ENCODE measurements at regions not wholly inside any gene's neighbourhood (a gene's known extent, or its start where the extent isn't known, plus 50 kb on each side); places are given as distances from the start of the nearest gene placed in this dataset.
A peak's percentile ranks its signal among the peaks of the same experiment; 100 is the strongest.
"Not testable (repeated sequence)": the region's sequence is repeated elsewhere in the genome, so short reads cannot be mapped to it uniquely, and the experiment has no call there.

DNA sequence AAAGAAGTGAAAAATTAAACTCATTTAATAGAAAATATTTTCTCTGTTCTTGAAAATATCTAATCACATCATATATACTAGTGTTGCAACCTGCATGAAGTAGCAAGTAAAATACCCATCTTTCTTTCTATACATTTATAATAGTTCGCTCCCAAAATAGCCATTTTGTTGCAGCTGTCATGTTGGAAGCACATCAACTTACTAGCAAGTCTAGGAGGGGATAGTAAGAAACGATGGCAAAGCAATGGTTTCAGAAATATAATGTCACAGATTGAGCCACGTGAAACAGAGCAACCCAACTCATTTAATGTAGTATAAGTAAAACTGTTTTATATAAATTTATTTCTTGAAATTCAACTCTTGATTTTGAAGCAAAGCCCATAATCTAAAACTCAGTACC is 521.8 kb downstream of the LRRIQ3 start:
- H3K27me3 ChIP-seq: no peaks in the 10 kb centered on the region
- H3K4me1 ChIP-seq: no peaks in the 10 kb centered on the region
- no peak overlapping the region for H3K27ac ChIP-seq
- DNase-seq (no peak), ATAC-seq (no peak)
- H3K36me3 ChIP-seq: no peaks in the 10 kb centered on the region
- no peak overlapping the region for H3K4me3 ChIP-seq
- 63 to 68% methylated on average over 3 of the region's 3 CpGs for WGBS, 2 donors
- intact Hi-C loops (cut with DNase I): no loop called here
- TF ChIP-seq, protein P1, sequence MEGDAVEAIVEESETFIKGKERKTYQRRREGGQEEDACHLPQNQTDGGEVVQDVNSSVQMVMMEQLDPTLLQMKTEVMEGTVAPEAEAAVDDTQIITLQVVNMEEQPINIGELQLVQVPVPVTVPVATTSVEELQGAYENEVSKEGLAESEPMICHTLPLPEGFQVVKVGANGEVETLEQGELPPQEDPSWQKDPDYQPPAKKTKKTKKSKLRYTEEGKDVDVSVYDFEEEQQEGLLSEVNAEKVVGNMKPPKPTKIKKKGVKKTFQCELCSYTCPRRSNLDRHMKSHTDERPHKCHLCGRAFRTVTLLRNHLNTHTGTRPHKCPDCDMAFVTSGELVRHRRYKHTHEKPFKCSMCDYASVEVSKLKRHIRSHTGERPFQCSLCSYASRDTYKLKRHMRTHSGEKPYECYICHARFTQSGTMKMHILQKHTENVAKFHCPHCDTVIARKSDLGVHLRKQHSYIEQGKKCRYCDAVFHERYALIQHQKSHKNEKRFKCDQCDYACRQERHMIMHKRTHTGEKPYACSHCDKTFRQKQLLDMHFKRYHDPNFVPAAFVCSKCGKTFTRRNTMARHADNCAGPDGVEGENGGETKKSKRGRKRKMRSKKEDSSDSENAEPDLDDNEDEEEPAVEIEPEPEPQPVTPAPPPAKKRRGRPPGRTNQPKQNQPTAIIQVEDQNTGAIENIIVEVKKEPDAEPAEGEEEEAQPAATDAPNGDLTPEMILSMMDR (IDR thresholded peaks at IDR 0.05): no peak
- no peaks in the 10 kb centered on the region for H3K9me3 ChIP-seq

DNA sequence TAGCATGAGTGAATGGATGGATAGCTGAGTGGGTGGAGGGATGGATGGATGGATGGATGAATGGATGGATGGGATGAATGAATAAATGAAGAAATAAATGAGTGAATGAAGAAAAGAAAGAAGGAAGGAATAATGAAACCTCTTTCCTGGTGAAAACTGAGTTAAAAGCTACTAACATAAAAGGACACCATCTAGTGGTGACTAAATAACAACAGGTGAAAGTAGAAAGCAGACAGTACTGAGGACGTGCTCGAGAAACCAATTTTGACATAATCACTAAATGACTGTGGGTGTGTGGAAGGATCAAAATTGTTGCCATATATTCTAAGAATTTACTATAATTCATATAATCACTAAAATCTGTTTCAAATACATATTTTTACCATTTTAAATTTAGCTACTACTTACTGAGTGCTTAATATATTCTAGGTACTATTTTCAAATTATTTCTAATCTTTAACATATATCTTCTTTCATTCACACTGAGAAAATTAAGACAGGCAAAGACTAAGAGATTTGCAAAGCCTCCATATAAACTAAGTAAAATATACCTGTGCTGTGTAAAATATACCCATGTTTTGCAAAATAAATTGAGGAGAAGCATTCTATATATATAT is 522.9 kb downstream of the LRRIQ3 start:
- ATAC-seq: no peak
- WGBS, 2 donors: 8 to 13% methylated on average over 2 of the region's 2 CpGs
- Histone ChIP-seq H3K4me3 (no peak overlapping the region), H3K9me3 (no peaks in the 10 kb centered on the region), H3K4me1 (no peaks in the 10 kb centered on the region), H3K27me3 (no peaks in the 10 kb centered on the region), H3K27ac (no peak overlapping the region), H3K36me3 (no peaks in the 10 kb centered on the region)
- TF ChIP-seq, protein P1 (IDR thresholded peaks at IDR 0.05): peak; percentile 7 to 61 (median 44)
- intact Hi-C loops (cut with DNase I): no loop called here
- DNase-seq: no peak

- Histone ChIP-seq H3K27ac (no peak overlapping the region), H3K36me3 (no peaks in the 10 kb centered on the region), H3K4me1 (no peaks in the 10 kb centered on the region), H3K9me3 (no peaks in the 10 kb centered on the region), H3K27me3 (no peaks in the 10 kb centered on the region), H3K4me3 (no peak overlapping the region)
- intact Hi-C loops (cut with DNase I): no loop called here
- TF ChIP-seq, protein P1 (IDR thresholded peaks at IDR 0.05): no peak
- no peak for ATAC-seq
- WGBS, 2 donors: 90 to 92% methylated on average over 1 of the region's 1 CpG
- no peak for DNase-seq
Observed at GRCh38 chr1:73673971-73674370, 524.0 kb downstream of the LRRIQ3 start.

GRCh38 chr1:73671530-73671929 is 526.4 kb downstream of the LRRIQ3 start:
- Histone ChIP-seq H3K9me3 (peaks cover 0 to 14% (median 0%) of the 10 kb centered on the region in 11 donors), H3K27me3 (no peaks in the 10 kb centered on the region), H3K4me1 (no peaks in the 10 kb centered on the region), H3K4me3 (no peak overlapping the region), H3K36me3 (no peaks in the 10 kb centered on the region), H3K27ac (no peak overlapping the region)
- DNase-seq: no peak
- TF ChIP-seq, protein P1 (IDR thresholded peaks at IDR 0.05): no peak
- no peak for ATAC-seq
- intact Hi-C loops (cut with DNase I): no loop called here
- 80 to 83% methylated on average over 1 of the region's 1 CpG for WGBS, 2 donors

GRCh38 chr1:73667959-73668358 is 530.0 kb downstream of the LRRIQ3 start:
- H3K4me1 ChIP-seq; intact Hi-C loops (cut with DNase I); H3K4me3 ChIP-seq; H3K27me3 ChIP-seq; ATAC-seq; H3K36me3 ChIP-seq; DNase-seq; H3K27ac ChIP-seq: not testable (repeated sequence)
- H3K9me3 ChIP-seq: peaks cover 0 to 14% (median 0%) of the 10 kb centered on the region in 11 donors
- WGBS, 2 donors: 74 to 75% methylated on average over 4 of the region's 4 CpGs
